IMR-90 (cell line): ENCODE measurements at regions not wholly inside any gene's neighbourhood (a gene's known extent, or its start where the extent isn't known, plus 50 kb on each side); places are given as distances from the start of the nearest gene placed in this dataset.

Source experiments
- ATAC-seq: fragments of 200-7000 bp; cut with Tn5 transposase; 2 replicates; pipeline ENCODE4 v1.9.1; 2020; ENCODE audit warnings: low read depth, mild to moderate bottlenecking, moderate library complexity
- BruUV-seq: library from RNA; stranded (reverse); fragments of 400-500 nt; replicated peaks from 2 replicates; lab custom pipeline; 2021; lab: Mats Ljungman, UMichigan
- CTCF ChIA-PET: fragments of 300-600 bp; formaldehyde crosslinking; extraction: SDS; loops from one replicate; lab custom pipeline; 2021; ENCODE audit warnings: antibody characterized with exemption; lab: Yijun Ruan, JAX
- POLR2A ChIA-PET: fragments of 300-600 bp; sonication (Branson Sonifier 250); formaldehyde crosslinking; loops from one replicate; lab custom pipeline; 2022; ENCODE audit warnings: antibody characterized with exemption; ENCODE audit not compliant: unreplicated experiment; lab: Charles Lee
- DNase-seq: peaks from one replicate; pipeline ENCODE4 v3.0.0; 2013
- H2AFZ ChIP-seq: replicated peaks from 2 replicates; pipeline ENCODE3; 2013; ENCODE audit warnings: low read length, mild to moderate bottlenecking; ENCODE audit not compliant: poor library complexity
- H2AK5ac ChIP-seq: 2 replicates; pipeline ENCODE4 v1.6.1; 2013; ENCODE audit warnings: low read depth, low read length, inconsistent platforms
- H2AK9ac ChIP-seq: replicated peaks from 2 replicates; pipeline ENCODE3; 2013; ENCODE audit warnings: mild to moderate bottlenecking, low read depth, low read length, moderate library complexity; ENCODE audit not compliant: poor library complexity
- H2BK120ac ChIP-seq: 2 replicates; pipeline ENCODE4 v1.6.1; 2013; ENCODE audit warnings: low read depth, low read length, inconsistent platforms
- H2BK15ac ChIP-seq: 3 replicates; pipeline ENCODE4 v1.6.1; 2013; ENCODE audit warnings: low read depth, low read length, inconsistent platforms
- H2BK20ac ChIP-seq: 2 replicates; pipeline ENCODE4 v1.6.1; 2013; ENCODE audit warnings: low read depth, mild to moderate bottlenecking, inconsistent platforms, low read length, moderate library complexity
- H2BK5ac ChIP-seq: 2 replicates; pipeline ENCODE4 v1.6.1; 2013; ENCODE audit warnings: mild to moderate bottlenecking, low read depth, low read length, inconsistent platforms; ENCODE audit not compliant: poor library complexity, severe bottlenecking
- H3K14ac ChIP-seq: replicated peaks from 2 replicates; pipeline ENCODE4 v1.6.1; 2013; ENCODE audit warnings: low read depth, low read length, inconsistent platforms
- H3K18ac ChIP-seq: 2 replicates; pipeline ENCODE4 v1.6.1; 2013; ENCODE audit warnings: low read depth, low read length, control low read depth
- H3K23ac ChIP-seq: 2 replicates; pipeline ENCODE4 v1.6.1; 2013; ENCODE audit warnings: low read depth, low read length, inconsistent platforms
- H3K27ac ChIP-seq: 2 replicates; pipeline ENCODE4 v1.5.1; 2013; ENCODE audit warnings: mild to moderate bottlenecking, control low read depth, low read length; ENCODE audit not compliant: insufficient read depth
- H3K27me3 ChIP-seq: 2 replicates; pipeline ENCODE4 v1.6.1; 2013; ENCODE audit warnings: low read length; ENCODE audit not compliant: control insufficient read depth, insufficient read depth
- H3K36me3 ChIP-seq: 2 replicates; pipeline ENCODE4 v1.6.1; 2013; ENCODE audit warnings: low read length, mixed read lengths; ENCODE audit not compliant: control insufficient read depth, insufficient read depth
- H3K4ac ChIP-seq: 2 replicates; pipeline ENCODE4 v1.6.1; 2013; ENCODE audit warnings: low read depth, low read length, inconsistent platforms
- H3K4me1 ChIP-seq: 2 replicates; pipeline ENCODE4 v1.6.1; 2013; ENCODE audit warnings: low read length, mixed read lengths; ENCODE audit not compliant: control insufficient read depth, insufficient read depth
- H3K4me2 ChIP-seq: 2 replicates; pipeline ENCODE4 v1.6.1; 2013; ENCODE audit warnings: low read depth, mild to moderate bottlenecking, control low read depth, low read length, moderate library complexity
- H3K4me3 ChIP-seq: 2 replicates; pipeline ENCODE4 v1.5.1; 2013; ENCODE audit warnings: low read depth, mild to moderate bottlenecking, control low read depth, low read length, moderate library complexity; ENCODE audit not compliant: insufficient read depth
- H3K56ac ChIP-seq: 2 replicates; pipeline ENCODE4 v1.6.1; 2013; ENCODE audit warnings: low read length, inconsistent platforms; ENCODE audit not compliant: insufficient read depth; ENCODE audit errors: extremely low read depth
- H3K79me1 ChIP-seq, 2 experiments: 2 replicates each; pipeline ENCODE4 v1.6.1; 2013; ENCODE audit warnings: low read length in 2 of 2, inconsistent platforms in 1 of 2, low read depth in 1 of 2
- H3K9ac ChIP-seq: 2 replicates; pipeline ENCODE4 v1.6.1; 2013; ENCODE audit warnings: low read depth, low read length, control low read depth
- H3K9me1 ChIP-seq: 2 replicates; pipeline ENCODE4 v1.6.1; 2013; ENCODE audit warnings: low read length, inconsistent platforms; ENCODE audit not compliant: insufficient read depth
- H3K9me3 ChIP-seq: 2 replicates; pipeline ENCODE4 v1.6.1; 2013; ENCODE audit warnings: low read length; ENCODE audit not compliant: control insufficient read depth, insufficient read depth
- H4K20me1 ChIP-seq: 2 replicates; pipeline ENCODE4 v1.6.1; 2013; ENCODE audit warnings: low read length, inconsistent platforms; ENCODE audit not compliant: insufficient read depth
- H4K5ac ChIP-seq: 2 replicates; pipeline ENCODE4 v1.6.1; 2013; ENCODE audit warnings: mild to moderate bottlenecking, low read depth, low read length, control low read depth
- H4K8ac ChIP-seq, 2 experiments: 2 replicates each; pipeline ENCODE4 v1.6.1; 2013; ENCODE audit warnings: low read depth in 2 of 2, low read length in 2 of 2, control low read depth in 1 of 2, inconsistent platforms in 1 of 2
- H4K91ac ChIP-seq: 2 replicates; pipeline ENCODE4 v1.6.1; 2013; ENCODE audit warnings: low read depth, low read length, inconsistent platforms; ENCODE audit not compliant: insufficient read depth
- BHLHE40 ChIP-seq: fragments of 150-350 bp; IDR thresholded peaks from 2 replicates; pipeline ENCODE4 v1.6.1; 2016; ENCODE audit warnings: mild to moderate bottlenecking, low read depth, low read length
- CEBPB ChIP-seq: IDR thresholded peaks from 2 replicates; pipeline ENCODE4 v1.6.1; 2012; ENCODE audit warnings: low read depth, low read length, improper control_type of control experiment
- CHD1 ChIP-seq: IDR thresholded peaks from 2 replicates; pipeline ENCODE4 v1.6.1; 2012; ENCODE audit warnings: low read depth, low read length, improper control_type of control experiment
- FOS ChIP-seq: fragments of 150-350 bp; IDR thresholded peaks from 2 replicates; pipeline ENCODE4 v1.6.1; 2016; ENCODE audit warnings: low read depth, low read length
- MAZ ChIP-seq: IDR thresholded peaks from 2 replicates; pipeline ENCODE4 v1.6.1; 2012; ENCODE audit warnings: low read depth, mild to moderate bottlenecking, low read length, improper control_type of control experiment, moderate library complexity, borderline replicate concordance
- MXI1 ChIP-seq: IDR thresholded peaks from 2 replicates; pipeline ENCODE4 v1.6.1; 2012; ENCODE audit warnings: low read depth, mild to moderate bottlenecking, low read length, moderate library complexity, borderline replicate concordance
- WGBS, 2 experiments: methylation state at CpG; one replicate each; pipeline versions ENCODE4 v1.1.5 to v1.1.7; 2013; ENCODE audit warnings: missing lambda C conversion rate in 2 of 2; ENCODE audit not compliant: insufficient read length in 1 of 2; ENCODE audit errors: extremely low coverage in 2 of 2; 5-methylcytosine and 5-hydroxymethylcytosine counted together
- dilution Hi-C: fragments of 300-500 bp; cut with HindIII; formaldehyde crosslinking; loops from one replicate; pipeline ENCODE4 v1.14.3; 2018; ENCODE audit warnings: low sequenced_read_pairs; ENCODE audit not compliant: unreplicated experiment
- in situ Hi-C: fragments of 300-500 bp; cut with MboI; formaldehyde crosslinking; loops from 3 replicates; pipeline ENCODE4 v1.14.3; 2019; ENCODE audit warnings: low sequenced_read_pairs, inconsistent platforms, mixed read lengths
- intact Hi-C: fragments of 100-400 bp; cut with micrococcal nuclease; formaldehyde crosslinking; loops from 2 replicates; pipeline ENCODE4 v1.10.0; 2022

- Histone ChIP-seq H3K9ac (no peak overlapping the region), H4K5ac (no peak overlapping the region), H3K9me3 (no peaks in the 10 kb centered on the region), H3K56ac (no peak overlapping the region), H3K4me3 (no peak overlapping the region), H2BK120ac (no peak overlapping the region), H2BK20ac (no peak overlapping the region), H3K23ac (no peak overlapping the region), H4K8ac (no peak overlapping the region), H2AK9ac (no peak overlapping the region), H3K36me3 (no peaks in the 10 kb centered on the region), H2BK5ac (no peak overlapping the region), H3K14ac (no peak overlapping the region), H3K4me2 (no peak overlapping the region), H3K27me3 (no peaks in the 10 kb centered on the region), H3K27ac (no peak overlapping the region), H3K9me1 (no peaks in the 10 kb centered on the region), H3K4me1 (no peaks in the 10 kb centered on the region), H2AFZ (no peak overlapping the region), H3K18ac (no peak overlapping the region), H3K79me1 (no peaks in the 10 kb centered on the region), H3K4ac (no peak overlapping the region), H2AK5ac (no peak overlapping the region), H2BK15ac (no peak overlapping the region), H4K91ac (no peak overlapping the region), H4K20me1 (no peaks in the 10 kb centered on the region)
- in situ Hi-C loops (no loop called here), intact Hi-C loops (loop anchor here (10.0 kb wide), 2 partner anchors 287 to 453 kb away; no protein-coding TSS in a partner anchor), dilution Hi-C loops (no loop called here)
- no peak for DNase-seq
- ChIA-PET CTCF (no interaction called here), POLR2A (no interaction called here)
- no TSS peak for BruUV-seq
- no peak for ATAC-seq
- WGBS, 2 experiments = no CpG with 5 or more reads among the region's 3 CpGs
- no peak for TF ChIP-seq CEBPB
- no peak for TF ChIP-seq FOS
- TF ChIP-seq BHLHE40 = no peak
- TF ChIP-seq MAZ = no peak
- TF ChIP-seq CHD1 = no peak
- no peak for TF ChIP-seq MXI1
These were observed 102.0 kb upstream of the ADAMTS19 start for GRCh38 chr5:129358069-129358468.
